Medulla oblongata (tissue), 1 donor: ENCODE measurements at regions not wholly inside any gene's neighbourhood (a gene's known extent, or its start where the extent isn't known, plus 50 kb on each side); places are given as distances from the start of the nearest gene placed in this dataset.
"Not testable (repeated sequence)": the region's sequence is repeated elsewhere in the genome, so short reads cannot be mapped to it uniquely, and the experiment has no call there.

Experiments used
- DNase-seq: peaks from one replicate; pipeline ENCODE4 v3.0.0-alpha.2; 2015; ENCODE audit errors: extremely low spot score

- no peak for DNase-seq
These were observed 1351.3 kb upstream of the NUDT12 start for GRCh38 chr5:104913841-104914281.

- no peak for DNase-seq
These were observed 1347.2 kb upstream of the NUDT12 start for GRCh38 chr5:104909803-104910202.

DNA sequence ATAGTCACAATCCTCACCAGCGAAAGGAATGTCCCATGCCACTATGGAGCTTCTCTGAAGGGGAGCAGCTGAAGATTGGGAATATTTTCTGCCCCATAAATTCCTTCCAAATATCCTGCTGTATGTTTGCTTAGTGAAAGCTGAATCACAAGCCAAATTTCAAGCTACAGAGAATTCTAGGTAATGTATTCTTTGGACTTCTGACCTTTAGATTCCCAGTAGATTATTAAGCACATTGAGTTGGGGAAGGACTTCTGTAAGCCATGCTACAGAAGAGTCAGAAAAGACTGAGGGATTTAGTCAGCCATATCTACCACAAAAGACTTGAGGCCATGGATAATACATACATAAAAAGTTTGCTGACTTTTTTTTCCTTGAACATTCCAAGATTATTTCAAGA, 1342.0 kb upstream of the NUDT12 start:
- no peak for DNase-seq

- DNase-seq: no peak
These were observed 1341.4 kb upstream of the NUDT12 start for GRCh38 chr5:104903941-104904340.

DNA sequence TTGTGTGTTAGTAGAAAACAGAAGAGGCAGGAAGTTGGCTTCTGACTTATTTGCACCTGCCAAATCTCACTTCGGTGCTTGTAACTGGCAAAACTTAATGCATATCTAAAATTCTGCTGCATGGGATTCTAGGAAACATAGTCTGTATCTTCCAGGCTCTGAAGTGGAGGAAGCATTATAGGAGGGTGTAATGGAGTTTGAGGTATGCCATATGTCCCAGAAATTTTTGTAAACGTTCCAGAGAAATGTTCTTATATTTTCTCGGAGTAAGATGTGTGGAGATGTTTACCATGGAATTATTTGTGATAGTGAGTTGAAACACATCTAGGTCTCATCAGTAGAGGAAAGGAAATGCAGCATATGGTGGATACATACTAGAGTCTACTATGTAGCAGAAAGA, 1329.0 kb upstream of the NUDT12 start:
- no peak for DNase-seq

GRCh38 chr5:104890767-104891166, 1328.2 kb upstream of the NUDT12 start:
- DNase-seq: no peak

DNA sequence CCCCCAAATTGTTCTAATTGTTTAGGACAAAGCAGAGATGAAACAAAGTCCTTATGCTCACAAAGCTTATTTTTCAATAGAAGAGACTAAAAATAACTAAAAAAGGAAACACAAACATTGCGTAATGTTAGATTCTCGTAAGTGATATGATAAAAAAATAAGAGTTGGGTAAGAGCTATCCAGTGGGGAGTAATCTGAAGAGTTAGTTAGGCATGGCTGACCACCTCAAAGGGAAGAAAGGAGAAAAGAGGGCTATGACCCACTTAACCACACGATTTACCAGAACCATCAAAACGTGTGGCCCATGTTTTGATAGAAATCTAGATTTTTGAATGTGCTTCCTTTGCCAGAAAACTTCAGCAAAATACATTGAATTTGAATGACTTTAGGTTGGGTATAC, 1296.8 kb upstream of the NUDT12 start:
- no peak for DNase-seq

DNA sequence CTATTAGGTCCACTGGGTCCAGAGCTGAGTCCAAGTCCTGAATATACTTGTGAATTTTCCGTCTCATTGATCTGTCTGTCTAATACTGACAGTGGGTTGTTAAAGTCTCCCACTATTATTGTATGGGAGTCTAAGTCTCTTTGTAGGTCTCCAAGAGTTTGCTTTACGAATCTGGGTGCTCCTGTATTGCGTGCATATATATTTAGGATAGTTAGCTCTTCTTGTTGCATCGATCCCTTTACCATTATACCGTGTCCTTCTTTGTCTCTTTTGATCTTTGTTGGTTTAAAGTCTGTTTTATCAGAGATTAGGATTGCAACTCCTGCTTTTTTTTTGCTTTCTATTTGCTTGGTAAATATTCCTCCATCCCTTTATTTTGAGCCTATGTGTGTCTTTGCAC, 1289.5 kb upstream of the NUDT12 start:
- not testable (repeated sequence) for DNase-seq

DNA sequence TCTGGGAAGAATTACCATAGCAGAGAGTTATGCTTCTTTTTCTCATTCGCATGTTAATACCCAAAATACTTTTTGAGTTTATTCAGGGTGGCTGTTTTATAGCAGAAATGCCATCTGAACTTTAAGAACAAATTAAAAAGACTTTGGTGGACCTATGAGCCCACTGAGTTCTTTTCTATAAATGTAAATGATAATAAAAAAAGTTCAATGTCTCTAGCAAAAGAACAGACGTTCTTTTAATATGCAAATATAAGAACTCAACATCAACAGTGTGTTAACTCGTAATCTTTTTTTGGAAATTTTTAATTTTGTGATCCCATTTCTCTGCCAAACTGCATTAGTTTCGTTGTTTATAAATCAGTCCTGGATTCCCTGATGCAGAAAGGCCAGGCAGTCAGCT, 1283.0 kb upstream of the NUDT12 start:
- DNase-seq: no peak

GRCh38 chr5:104843822-104844221, 1281.2 kb upstream of the NUDT12 start:
- DNase-seq: no peak

DNA sequence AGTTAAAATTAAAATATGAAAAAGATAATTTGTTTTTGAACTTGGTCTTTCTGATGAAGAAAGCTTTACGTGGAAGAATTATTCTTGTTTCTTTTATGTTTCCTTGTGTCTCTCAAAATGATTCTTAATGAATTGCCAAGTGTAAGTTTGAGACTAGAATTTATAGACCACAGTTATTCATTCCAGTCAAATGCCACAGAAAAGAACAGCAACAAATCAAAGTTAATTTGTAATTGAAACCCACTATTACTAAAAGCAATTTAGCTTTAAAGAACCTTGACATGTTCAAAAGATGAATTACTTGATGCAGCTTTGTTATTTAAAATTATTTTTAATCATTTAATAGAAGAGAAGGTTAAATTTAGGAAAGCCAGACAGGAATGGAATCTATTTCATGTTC, 1277.7 kb upstream of the NUDT12 start:
- DNase-seq: no peak

- DNase-seq: not testable (repeated sequence)
These were observed 1268.9 kb upstream of the NUDT12 start for GRCh38 chr5:104831515-104831914.

- DNase-seq: no peak
These were observed 1259.0 kb upstream of the NUDT12 start for GRCh38 chr5:104821606-104822005.

GRCh38 chr5:104817127-104817526, 1254.5 kb upstream of the NUDT12 start:
- no peak for DNase-seq

GRCh38 chr5:104815212-104815611, 1252.6 kb upstream of the NUDT12 start:
- no peak for DNase-seq

DNA sequence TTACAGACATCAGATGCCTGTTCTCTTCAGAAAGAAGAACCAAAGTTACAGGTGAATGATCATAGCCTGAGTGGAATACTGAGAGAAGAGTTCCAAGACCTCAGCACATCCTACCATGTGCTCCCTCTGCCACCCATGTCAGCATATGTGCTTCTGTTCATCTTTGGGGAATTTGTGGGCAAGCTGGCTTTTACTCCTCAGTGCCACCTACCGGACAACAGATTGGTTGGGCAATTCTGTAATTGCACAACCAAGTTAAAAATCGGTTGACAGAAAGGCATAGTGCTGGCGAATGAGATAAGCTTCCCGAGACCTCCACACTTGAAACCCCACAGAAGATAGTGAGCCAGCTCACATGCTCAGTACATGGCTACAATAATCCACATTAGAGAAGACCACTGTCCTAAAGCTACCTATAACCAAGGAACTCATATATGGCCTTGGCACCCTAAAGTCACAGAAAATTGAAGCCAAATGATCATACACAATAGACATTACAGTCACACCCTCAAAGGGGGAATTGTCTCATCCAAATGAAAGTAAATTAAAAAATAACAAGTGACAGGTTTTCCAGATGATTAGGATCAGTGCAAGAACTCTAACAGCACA, 1238.0 kb upstream of the NUDT12 start:
- no peak for DNase-seq

DNA sequence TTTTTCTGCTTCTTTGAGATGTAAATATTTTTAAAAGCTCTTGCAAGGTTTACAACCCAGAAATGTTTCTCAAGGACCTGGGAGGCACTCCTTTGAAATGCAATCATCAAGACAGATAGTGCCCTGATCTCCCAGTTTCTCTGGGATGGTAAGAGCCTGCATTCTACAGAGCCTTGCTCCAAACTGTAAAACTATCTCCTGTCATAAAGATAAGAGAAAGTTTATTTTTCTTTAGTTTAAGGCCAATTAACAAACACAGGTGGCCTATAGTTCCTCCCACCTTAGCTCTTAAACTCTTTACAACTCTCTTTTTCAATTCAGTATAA, 1231.1 kb upstream of the NUDT12 start:
- no peak for DNase-seq

DNA sequence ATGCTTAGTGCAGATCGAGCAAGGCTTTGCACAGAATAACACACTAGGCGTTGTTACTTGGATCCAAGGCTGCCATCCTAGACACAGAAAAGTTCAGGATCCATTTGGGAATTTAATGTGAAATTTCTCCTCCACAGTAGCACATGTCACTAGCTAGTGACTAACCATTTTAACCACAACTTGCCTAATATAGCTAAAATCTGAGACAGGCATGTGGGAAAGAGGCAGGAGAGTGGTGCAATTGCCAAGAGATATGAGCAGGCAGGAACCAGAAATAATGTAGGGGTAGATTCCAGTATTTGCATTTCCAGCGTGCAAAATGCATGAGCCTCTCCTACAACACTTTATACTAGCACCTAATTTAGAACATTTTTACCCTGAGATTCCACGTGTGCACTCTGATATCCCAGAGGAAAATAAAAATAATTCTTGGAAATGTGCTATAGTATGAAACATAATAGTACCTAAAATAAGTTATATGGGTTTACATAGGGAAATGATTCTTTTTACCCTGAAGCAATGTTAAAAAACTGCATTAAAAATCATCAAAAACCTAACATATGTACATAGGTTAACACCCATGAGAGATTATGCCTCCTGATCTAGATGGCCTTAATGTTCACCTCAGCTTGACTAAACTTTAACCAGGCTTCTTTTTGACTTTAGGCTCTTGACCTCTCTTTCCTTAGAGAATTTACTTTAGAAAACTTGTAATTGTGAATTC, 1230.6 kb upstream of the NUDT12 start:
- DNase-seq: no peak

DNA sequence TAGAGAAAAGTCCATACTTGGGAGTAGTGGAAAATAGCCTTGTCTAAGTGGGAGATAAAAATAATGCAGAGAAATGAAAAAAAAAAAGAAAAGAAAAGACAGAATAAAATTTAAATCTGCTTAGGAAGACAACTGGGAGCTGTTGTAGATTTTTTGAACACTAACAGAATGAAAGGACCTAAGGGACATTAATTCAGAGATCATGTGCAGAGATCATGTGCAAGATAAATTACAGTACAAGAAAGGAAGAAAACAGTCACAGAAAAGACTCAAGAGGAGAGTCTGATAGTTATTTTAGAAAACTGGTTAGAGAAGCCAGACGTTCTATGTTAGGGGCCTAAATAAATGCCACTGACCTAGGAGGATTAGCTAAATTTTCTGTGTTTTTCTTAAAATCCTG, 1226.8 kb upstream of the NUDT12 start:
- no peak for DNase-seq

DNA sequence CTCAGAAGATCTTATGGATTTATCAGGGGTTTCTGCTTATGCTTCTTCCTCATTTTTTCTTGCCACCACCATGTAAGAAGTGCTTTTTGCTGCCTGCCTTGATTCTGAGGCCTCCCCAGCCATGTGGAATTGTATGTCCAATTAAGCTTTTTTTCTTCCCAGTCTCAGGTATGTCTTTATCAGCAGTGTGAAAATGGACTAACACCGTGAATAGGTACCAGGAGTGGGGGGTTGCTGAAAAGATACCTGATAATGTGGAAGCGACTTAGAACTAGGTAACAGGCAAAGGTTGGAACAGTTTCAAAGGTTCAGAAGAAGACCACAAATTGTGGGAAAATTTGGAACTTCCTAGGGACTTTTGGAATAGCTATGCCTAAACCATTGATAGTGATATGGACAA, 1222.5 kb upstream of the NUDT12 start:
- DNase-seq: no peak

- no peak for DNase-seq
These were observed 1211.8 kb upstream of the NUDT12 start for GRCh38 chr5:104774372-104774771.

DNA sequence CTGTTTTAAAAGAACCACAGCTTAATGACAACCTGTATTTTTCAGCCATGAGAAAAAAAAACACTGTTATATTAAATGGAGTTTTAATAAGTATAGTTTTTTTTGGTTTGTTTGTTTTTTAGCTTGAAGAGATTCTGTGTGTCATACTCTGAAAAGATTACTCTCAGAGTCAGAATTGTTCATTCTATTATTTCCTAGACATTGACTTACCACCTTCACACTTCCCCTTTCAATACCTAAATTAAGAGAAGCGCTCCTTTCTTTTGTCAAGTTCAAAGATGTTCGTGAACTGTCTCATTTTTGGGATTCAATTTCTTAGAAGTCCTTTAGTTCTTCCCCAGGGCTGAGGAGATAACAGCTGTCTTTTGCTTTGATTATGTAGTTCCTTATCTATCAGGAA, 1201.6 kb upstream of the NUDT12 start:
- no peak for DNase-seq

DNA sequence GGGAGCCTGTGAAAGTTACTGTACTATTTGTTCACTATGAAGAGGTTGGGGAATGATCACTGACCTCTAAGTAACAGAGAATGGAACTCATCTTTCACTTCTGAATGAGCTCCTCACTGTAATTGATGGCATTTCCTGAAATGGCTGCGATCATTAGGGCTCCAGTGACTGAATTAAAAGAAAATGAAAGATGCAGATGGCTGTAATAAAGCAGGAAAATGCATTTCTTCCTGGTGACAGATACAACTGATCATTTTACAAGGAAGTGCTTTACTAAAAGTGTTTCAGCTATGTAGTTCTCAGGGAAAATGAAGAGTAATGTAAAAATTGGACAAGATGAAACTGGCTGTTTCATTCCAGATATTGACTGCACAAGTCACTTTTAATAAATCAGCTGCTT, 1200.6 kb upstream of the NUDT12 start:
- no peak for DNase-seq

- DNase-seq: no peak
These were observed 1195.3 kb upstream of the NUDT12 start for GRCh38 chr5:104757915-104758314.
